Type B pancreatic cell (in vitro differentiated cells): ENCODE measurements at regions not wholly inside any gene's neighbourhood (a gene's known extent, or its start where the extent isn't known, plus 50 kb on each side); places are given as distances from the start of the nearest gene placed in this dataset.

Experiments used
- DNase-seq: peaks from one replicate; pipeline ENCODE4 v3.0.0; 2021; ENCODE audit warnings: mixed read lengths; ENCODE audit not compliant: unreplicated experiment; ENCODE audit errors: extremely low spot score
- H3K27ac Mint-ChIP-seq: 2 replicates; pipeline ENCODE4 v1.8.0; 2021; ENCODE audit warnings: mild to moderate bottlenecking, mixed read lengths
- H3K27me3 Mint-ChIP-seq: 2 replicates; pipeline ENCODE4 v1.8.0; 2021; ENCODE audit warnings: mixed read lengths
- H3K36me3 Mint-ChIP-seq: 2 replicates; pipeline ENCODE4 v1.8.0; 2021; ENCODE audit warnings: mixed read lengths
- H3K4me1 Mint-ChIP-seq: one replicate; pipeline ENCODE4 v1.8.0; 2021; ENCODE audit warnings: mixed read lengths; ENCODE audit not compliant: unreplicated experiment
- H3K4me3 Mint-ChIP-seq: 2 replicates; pipeline ENCODE4 v1.8.0; 2021; ENCODE audit warnings: mild to moderate bottlenecking, mixed read lengths
- H3K9me3 Mint-ChIP-seq: 2 replicates; pipeline ENCODE4 v1.8.0; 2021; ENCODE audit warnings: mixed read lengths
- TF ChIP-seq, protein P1 (sequence below): fragments of 200-600 bp; sonication (generic); conservative IDR thresholded peaks from 2 replicates; pipeline ENCODE4 v1.5.0; 2021; ENCODE audit warnings: antibody characterized with exemption, mild to moderate bottlenecking

DNA sequence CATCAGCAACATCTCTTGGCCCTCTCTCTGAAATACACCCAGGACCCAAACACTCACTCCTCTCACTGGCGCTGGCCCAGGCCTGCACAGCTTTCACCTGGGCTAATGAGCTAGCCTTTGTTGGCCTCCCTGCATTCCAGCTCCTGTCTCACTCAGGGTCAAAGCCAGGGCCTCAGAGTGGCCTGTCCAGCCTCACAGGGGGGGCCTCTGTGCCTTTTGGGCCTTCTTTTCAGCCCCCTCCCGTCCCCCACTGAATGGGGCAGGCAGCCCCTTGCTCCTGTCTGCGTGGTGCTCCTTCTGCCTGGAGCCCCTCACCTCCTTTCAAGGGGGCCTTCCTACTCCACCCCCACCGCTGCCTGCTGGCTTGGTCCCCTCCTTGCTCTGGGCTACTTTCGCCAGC is 59.0 kb upstream of the PRR23E start:
- no peaks in the 10 kb centered on the region for H3K9me3 Mint-ChIP-seq
- H3K4me3 Mint-ChIP-seq = no peak overlapping the region
- peaks cover 79% of the 10 kb centered on the region for H3K27me3 Mint-ChIP-seq
- H3K36me3 Mint-ChIP-seq = no peaks in the 10 kb centered on the region
- TF ChIP-seq, protein P1, sequence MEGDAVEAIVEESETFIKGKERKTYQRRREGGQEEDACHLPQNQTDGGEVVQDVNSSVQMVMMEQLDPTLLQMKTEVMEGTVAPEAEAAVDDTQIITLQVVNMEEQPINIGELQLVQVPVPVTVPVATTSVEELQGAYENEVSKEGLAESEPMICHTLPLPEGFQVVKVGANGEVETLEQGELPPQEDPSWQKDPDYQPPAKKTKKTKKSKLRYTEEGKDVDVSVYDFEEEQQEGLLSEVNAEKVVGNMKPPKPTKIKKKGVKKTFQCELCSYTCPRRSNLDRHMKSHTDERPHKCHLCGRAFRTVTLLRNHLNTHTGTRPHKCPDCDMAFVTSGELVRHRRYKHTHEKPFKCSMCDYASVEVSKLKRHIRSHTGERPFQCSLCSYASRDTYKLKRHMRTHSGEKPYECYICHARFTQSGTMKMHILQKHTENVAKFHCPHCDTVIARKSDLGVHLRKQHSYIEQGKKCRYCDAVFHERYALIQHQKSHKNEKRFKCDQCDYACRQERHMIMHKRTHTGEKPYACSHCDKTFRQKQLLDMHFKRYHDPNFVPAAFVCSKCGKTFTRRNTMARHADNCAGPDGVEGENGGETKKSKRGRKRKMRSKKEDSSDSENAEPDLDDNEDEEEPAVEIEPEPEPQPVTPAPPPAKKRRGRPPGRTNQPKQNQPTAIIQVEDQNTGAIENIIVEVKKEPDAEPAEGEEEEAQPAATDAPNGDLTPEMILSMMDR = no peak
- H3K4me1 Mint-ChIP-seq = peaks cover 5% of the 10 kb centered on the region
- no peak overlapping the region for H3K27ac Mint-ChIP-seq
- DNase-seq = no peak

GRCh38 chr3:127134466-127134865 is 58.5 kb upstream of the PRR23E start:
- H3K27me3 Mint-ChIP-seq = peaks cover 84% of the 10 kb centered on the region
- DNase-seq = no peak
- H3K27ac Mint-ChIP-seq = no peak overlapping the region
- H3K9me3 Mint-ChIP-seq = no peaks in the 10 kb centered on the region
- no peaks in the 10 kb centered on the region for H3K36me3 Mint-ChIP-seq
- H3K4me3 Mint-ChIP-seq = no peak overlapping the region
- H3K4me1 Mint-ChIP-seq = peaks cover 5% of the 10 kb centered on the region
- TF ChIP-seq, protein P1 = no peak

DNA sequence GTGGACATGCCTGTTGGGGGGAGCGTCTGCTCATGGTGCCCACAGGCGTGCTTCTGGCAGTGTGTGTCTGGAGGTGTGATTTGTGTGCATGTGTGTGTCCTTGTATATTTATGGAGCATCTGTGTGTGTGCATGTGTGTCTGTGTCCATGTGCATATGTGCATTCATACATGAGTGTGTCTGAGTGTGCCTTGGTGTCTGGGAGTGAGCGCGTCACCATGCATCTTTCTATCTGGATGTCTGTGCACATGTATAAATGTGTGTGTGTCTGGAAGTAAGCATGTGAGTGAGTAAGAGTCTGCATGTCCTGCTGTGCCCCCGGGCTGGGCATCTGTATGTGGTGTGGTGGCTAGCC is 58.1 kb upstream of the PRR23E start:
- Mint-ChIP-seq H3K36me3 (no peaks in the 10 kb centered on the region), H3K9me3 (no peaks in the 10 kb centered on the region), H3K27ac (no peak overlapping the region), H3K27me3 (peaks cover 81% of the 10 kb centered on the region), H3K4me3 (peak overlapping the region; percentile 65), H3K4me1 (peaks cover 5% of the 10 kb centered on the region)
- no peak for DNase-seq
- TF ChIP-seq, protein P1 = no peak

- Mint-ChIP-seq H3K4me3 (peak overlapping the region; percentile 65), H3K36me3 (no peaks in the 10 kb centered on the region), H3K9me3 (no peaks in the 10 kb centered on the region), H3K4me1 (peaks cover 5% of the 10 kb centered on the region), H3K27me3 (peaks cover 78% of the 10 kb centered on the region), H3K27ac (no peak overlapping the region)
- TF ChIP-seq, protein P1 = no peak
- no peak for DNase-seq
These were observed 57.5 kb upstream of the PRR23E start for GRCh38 chr3:127135241-127136023.

DNA sequence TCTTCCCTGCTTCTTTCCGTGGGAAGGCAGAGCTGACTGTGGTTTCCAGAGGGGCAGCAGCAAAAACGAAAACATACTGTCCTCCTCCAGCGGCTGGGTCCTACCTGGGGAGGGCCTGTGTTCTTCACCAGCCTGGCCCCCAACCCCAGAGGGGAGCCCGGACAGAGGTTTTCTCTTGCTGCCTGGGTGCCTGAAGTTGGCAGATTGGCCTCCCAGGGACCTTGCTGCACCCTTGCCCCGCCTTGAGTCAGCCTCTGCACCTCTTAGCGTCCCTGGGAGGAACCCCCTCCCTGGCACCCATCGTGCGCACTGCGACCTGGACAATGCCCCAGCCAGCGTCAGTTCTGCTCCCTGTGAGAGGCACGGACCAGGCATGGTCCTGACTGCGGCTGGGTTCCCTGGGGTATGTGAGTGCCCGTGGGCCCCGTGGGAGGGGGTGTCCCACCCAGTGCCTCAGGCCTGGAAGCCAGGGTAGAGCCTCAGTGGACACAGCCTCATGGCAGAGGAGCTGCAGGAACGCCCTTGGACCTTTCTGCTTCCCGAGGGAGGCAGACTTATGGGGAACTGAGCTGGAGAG is 56.8 kb upstream of the PRR23E start:
- TF ChIP-seq, protein P1 = no peak
- H3K27me3 Mint-ChIP-seq = peaks cover 74% of the 10 kb centered on the region
- no peaks in the 10 kb centered on the region for H3K9me3 Mint-ChIP-seq
- H3K36me3 Mint-ChIP-seq = no peaks in the 10 kb centered on the region
- DNase-seq = no peak
- no peak overlapping the region for H3K4me3 Mint-ChIP-seq
- peaks cover 5% of the 10 kb centered on the region for H3K4me1 Mint-ChIP-seq
- no peak overlapping the region for H3K27ac Mint-ChIP-seq
